ENCODE measurements at regions not wholly inside any gene's neighbourhood (a gene's known extent, or its start where the extent isn't known, plus 50 kb on each side); places are given as distances from the start of the nearest gene placed in this dataset.

DNA sequence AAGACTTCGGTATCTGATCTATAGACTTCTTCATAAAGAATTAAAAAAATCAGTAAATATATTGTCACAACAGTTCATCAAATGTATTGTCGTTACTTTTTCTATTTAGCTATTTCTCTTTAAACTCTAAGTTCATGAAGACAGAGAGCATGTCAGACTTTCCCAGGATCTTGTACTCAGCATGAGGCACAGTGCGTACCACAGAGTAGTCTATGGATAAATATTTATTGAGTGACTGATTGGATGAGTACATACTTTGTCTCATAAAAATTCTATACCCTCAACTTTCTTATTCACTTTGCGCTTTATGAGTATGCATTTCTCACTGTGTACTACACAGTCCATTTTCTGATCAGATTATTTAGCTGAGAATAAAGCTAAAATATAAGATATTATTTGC is 1284.4 kb upstream of the ADGRB3 start:
- FAIRE-seq (no peak), DNase-seq (ENCODE audit: low read depth, low spot score) (no peak)
- Histone ChIP-seq H3K36me3 (ENCODE audit: control insufficient read depth in 2 of 2, extremely low read depth in 1 of 2, insufficient read depth in 2 of 2, low read length in 2 of 2) (no peaks in the 10 kb centered on the region), H3K9me1 (replicated peaks; ENCODE audit: control insufficient read depth, extremely low read depth, insufficient read depth, low read length) (no peaks in the 10 kb centered on the region), H2AFZ (ENCODE audit: low read depth, low read length) (no peak overlapping the region), H3K4me2 (ENCODE audit: insufficient read depth, low read length) (no peak overlapping the region), H3K4me1 (ENCODE audit: control insufficient read depth, extremely low read depth, insufficient read depth, low read length) (no peaks in the 10 kb centered on the region), H3K9me3 (replicated peaks; ENCODE audit: control insufficient read depth, insufficient read depth, low read length) (peaks cover 3% of the 10 kb centered on the region), H3K4me3 (replicated peaks in 1 of 3; ENCODE audit: insufficient read depth in 1 of 3, low read depth in 1 of 3, low read length in 3 of 3) (no peak overlapping the region), H3K9ac (replicated peaks; ENCODE audit: extremely low read depth, insufficient read depth, low read length) (no peak overlapping the region), H4K20me1 (replicated peaks; ENCODE audit: control insufficient read depth, extremely low read depth, insufficient read depth, low read length) (no peaks in the 10 kb centered on the region), H3K27me3 (ENCODE audit: control insufficient read depth in 2 of 2, insufficient read depth in 2 of 2, low read length in 2 of 2) (no peaks in the 10 kb centered on the region), H3K27ac (ENCODE audit: insufficient read depth, low read depth, low read length) (no peak overlapping the region), H3K79me2 (ENCODE audit: control insufficient read depth, insufficient read depth, low read length) (no peaks in the 10 kb centered on the region)
- intact Hi-C loops (cut with micrococcal nuclease) (no loop called here), dilution Hi-C loops (cut with MboI; ENCODE audit: extremely low pct_ligation_motif_present, low sequenced_read_pairs) (no loop called here)
- ChIA-PET CTCF (no interaction called here), POLR2A (no interaction called here)
- TF ChIP-seq GATA2 (IDR thresholded peaks at IDR 0.05; ENCODE audit: insufficient read depth, insufficient read length, low read depth, low read length): no peak
- TF ChIP-seq EZH2 (IDR thresholded peaks at IDR 0.05; ENCODE audit: borderline replicate concordance, low read depth, low read length, severe bottlenecking): no peak
- TF ChIP-seq CTCF (IDR thresholded peaks at IDR 0.05; ENCODE audit: extremely low read depth in 1 of 2, insufficient read depth in 1 of 2, low read depth in 1 of 2, low read length in 2 of 2): no peak
- no peak for TF ChIP-seq JUN (IDR thresholded peaks at IDR 0.05; ENCODE audit: borderline replicate concordance, insufficient read depth, insufficient read length, low read depth)
- no peak for TF ChIP-seq POLR2A (IDR thresholded peaks at IDR 0.05; ENCODE audit: low read depth, low read length)
- TF ChIP-seq POLR2AphosphoS5 (IDR thresholded peaks at IDR 0.05; ENCODE audit: insufficient read depth, low read depth, low read length): no peak
- TF ChIP-seq MAX (IDR thresholded peaks at IDR 0.05; ENCODE audit: insufficient read depth, insufficient read length): no peak
- TF ChIP-seq FOS (IDR thresholded peaks at IDR 0.05; ENCODE audit: borderline replicate concordance, insufficient read depth, low read length): no peak
- no peak for TF ChIP-seq MYC (IDR thresholded peaks at IDR 0.05; ENCODE audit: low read depth, low read length)
- no TSS peak for BruUV-seq (replicated peaks)

Measured in endothelial cell of umbilical vein (primary cell).